ENCODE measurements at regions not wholly inside any gene's neighbourhood (a gene's known extent, or its start where the extent isn't known, plus 50 kb on each side); places are given as distances from the start of the nearest gene placed in this dataset.

DNA sequence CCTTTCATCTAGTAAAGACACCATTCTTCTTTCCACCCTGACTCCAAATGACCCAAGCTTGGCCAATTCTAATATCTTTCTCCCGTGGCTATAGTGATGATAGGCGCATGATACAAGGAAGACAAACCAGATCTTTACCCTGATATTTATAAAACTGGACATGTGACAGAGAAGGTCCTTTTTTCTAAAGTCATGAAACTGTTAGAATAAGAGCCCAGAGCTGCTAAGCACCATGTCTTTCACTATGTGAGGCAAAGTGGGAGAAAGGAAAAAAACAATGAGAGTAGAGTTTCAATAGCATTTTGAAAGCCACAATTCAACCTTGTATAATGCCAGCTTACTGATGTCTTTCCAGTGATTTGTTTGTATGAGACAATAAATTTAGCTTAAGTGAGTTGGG lies 212.4 kb downstream of the RASSF9 start:
- no peaks in the 10 kb centered on the region for H3K23me2 ChIP-seq (ENCODE audit: low read depth, low read length)
- 100% methylated on average over 2 of the region's 2 CpGs; no CpG with 5 or more reads in 1 of the 2 experiments for WGBS, 2 experiments (ENCODE audit: extremely low coverage in 1 of 2, insufficient coverage in 1 of 2, insufficient read length in 1 of 2, insufficient replicate concordance in 2 of 2, low coverage in 1 of 2, low lambda C conversion rate in 2 of 2, missing lambda C conversion rate in 1 of 2)
- no peak overlapping the region for H2AFZ ChIP-seq (ENCODE audit: low read length)
- H2BK120ac ChIP-seq (replicated peaks; ENCODE audit: low read depth, low read length), result no peak overlapping the region
- no peak overlapping the region for H3K27ac ChIP-seq (ENCODE audit: low read depth, low read length)
- H3K56ac ChIP-seq (replicated peaks; ENCODE audit: insufficient read length, low read depth, low read length), result no peak overlapping the region
- no peaks in the 10 kb centered on the region for H3K9me3 ChIP-seq (ENCODE audit: insufficient read depth in 2 of 2, low read depth in 1 of 2, low read length in 1 of 2)
- no peak overlapping the region for H4K5ac ChIP-seq (ENCODE audit: insufficient read length, low read depth, low read length)
- H3K14ac ChIP-seq (ENCODE audit: insufficient read length), result no peak overlapping the region
- no peak overlapping the region for H3K18ac ChIP-seq (ENCODE audit: extremely low read depth, low read length)
- no peaks in the 10 kb centered on the region for H4K20me1 ChIP-seq (replicated peaks in 1 of 2; ENCODE audit: control insufficient read depth in 1 of 2, insufficient read depth in 2 of 2, low read length in 2 of 2)
- no peak overlapping the region for H2AK5ac ChIP-seq (ENCODE audit: low read depth, low read length)
- H3K4me1 ChIP-seq (replicated peaks in 1 of 4; ENCODE audit: control insufficient read depth in 3 of 4, insufficient read depth in 4 of 4, low read length in 3 of 4), result no peaks in the 10 kb centered on the region
- no peak overlapping the region for H3K4me2 ChIP-seq (ENCODE audit: insufficient read depth in 1 of 2, low read depth in 2 of 2, low read length in 2 of 2)
- H3K27me3 ChIP-seq (replicated peaks in 1 of 4; ENCODE audit: control insufficient read depth in 3 of 4, extremely low read depth in 1 of 4, insufficient read depth in 3 of 4, low read length in 3 of 4), result no peaks in the 10 kb centered on the region
- H2BK20ac ChIP-seq (ENCODE audit: low read length), result no peak overlapping the region
- H4K8ac ChIP-seq (ENCODE audit: extremely low read depth, insufficient read depth, low read length), result no peak overlapping the region
- no peak overlapping the region for H4K91ac ChIP-seq (replicated peaks; ENCODE audit: insufficient read length, low read length)
- H3K79me2 ChIP-seq (ENCODE audit: control insufficient read depth in 1 of 2, insufficient read depth in 2 of 2, low read length in 2 of 2), result no peaks in the 10 kb centered on the region
- no peaks in the 10 kb centered on the region for H3K79me1 ChIP-seq (ENCODE audit: low read depth, low read length)
- ChIA-PET POLR2A (ENCODE audit: partially characterized antibody) (no interaction called here), CTCF (ENCODE audit: partially characterized antibody) (no interaction called here)
- no peak overlapping the region for H2BK12ac ChIP-seq (ENCODE audit: low read depth, low read length)
- H3K23ac ChIP-seq (ENCODE audit: insufficient read length), result no peak overlapping the region
- no peak overlapping the region for H3K9ac ChIP-seq (replicated peaks in 1 of 4; ENCODE audit: extremely low read depth in 1 of 4, low read depth in 3 of 4, low read length in 3 of 4)
- no peak for FAIRE-seq
- no peak for DNase-seq (ENCODE audit: low read depth in 1 of 2, low spot score in 2 of 2)
- H3K36me3 ChIP-seq (ENCODE audit: control insufficient read depth in 2 of 4, insufficient read depth in 4 of 4, low read length in 3 of 4), result no peaks in the 10 kb centered on the region
- no peak overlapping the region for H2BK15ac ChIP-seq (ENCODE audit: low read length)
- H3K4me3 ChIP-seq (ENCODE audit: extremely low read depth in 1 of 4, insufficient read depth in 2 of 4, low read depth in 3 of 4, low read length in 4 of 4), result no peak overlapping the region
- no peak overlapping the region for H2BK5ac ChIP-seq (ENCODE audit: low read depth, low read length)
- no peak overlapping the region for H3K4ac ChIP-seq (replicated peaks; ENCODE audit: insufficient read length, low read depth, low read length)
- TF ChIP-seq RBBP5 (IDR thresholded peaks at IDR 0.05; ENCODE audit: borderline replicate concordance, low read depth, low read length) (no peak), TCF12 (IDR thresholded peaks at IDR 0.05; ENCODE audit: low read depth, low read length) (no peak), SIN3A (conservative IDR thresholded peaks at IDR 0.05 in 1 of 2, IDR thresholded peaks at IDR 0.05 in 1 of 2; ENCODE audit: low read depth in 1 of 2, low read length in 2 of 2) (no peak), SP1 (IDR thresholded peaks at IDR 0.05; ENCODE audit: low read depth, low read length) (no peak), NANOG (IDR thresholded peaks at IDR 0.05; ENCODE audit: insufficient read depth, low read depth, low read length, poor library complexity, severe bottlenecking) (no peak)
- TF ChIP-seq, protein P1, sequence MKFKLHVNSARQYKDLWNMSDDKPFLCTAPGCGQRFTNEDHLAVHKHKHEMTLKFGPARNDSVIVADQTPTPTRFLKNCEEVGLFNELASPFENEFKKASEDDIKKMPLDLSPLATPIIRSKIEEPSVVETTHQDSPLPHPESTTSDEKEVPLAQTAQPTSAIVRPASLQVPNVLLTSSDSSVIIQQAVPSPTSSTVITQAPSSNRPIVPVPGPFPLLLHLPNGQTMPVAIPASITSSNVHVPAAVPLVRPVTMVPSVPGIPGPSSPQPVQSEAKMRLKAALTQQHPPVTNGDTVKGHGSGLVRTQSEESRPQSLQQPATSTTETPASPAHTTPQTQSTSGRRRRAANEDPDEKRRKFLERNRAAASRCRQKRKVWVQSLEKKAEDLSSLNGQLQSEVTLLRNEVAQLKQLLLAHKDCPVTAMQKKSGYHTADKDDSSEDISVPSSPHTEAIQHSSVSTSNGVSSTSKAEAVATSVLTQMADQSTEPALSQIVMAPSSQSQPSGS (IDR thresholded peaks at IDR 0.05; ENCODE audit: low read length), result no peak
